GM23248 (cell line): ENCODE measurements at regions not wholly inside any gene's neighbourhood (a gene's known extent, or its start where the extent isn't known, plus 50 kb on each side); places are given as distances from the start of the nearest gene placed in this dataset.

ENCODE experiments used
- EZH2 ChIP-seq: fragments of 200-600 bp; sonication (generic); IDR thresholded peaks from 2 replicates; pipeline ENCODE4 v1.6.1; 2018; ENCODE audit warnings: antibody characterized with exemption, mild to moderate bottlenecking; ENCODE audit not compliant: insufficient read depth, poor library complexity, severe bottlenecking
- EZH2phosphoT487 ChIP-seq: fragments of 200-600 bp; sonication (generic); IDR thresholded peaks from 2 replicates; pipeline ENCODE4 v1.6.1; 2018; ENCODE audit warnings: antibody characterized with exemption, moderate library complexity, mild to moderate bottlenecking, low read depth; ENCODE audit not compliant: insufficient read depth

GRCh38 chr6:90860822-90861601 is 274.1 kb upstream of the MAP3K7 start:
- no peak for TF ChIP-seq EZH2phosphoT487
- TF ChIP-seq EZH2, result no peak
